Right atrium auricular region (tissue), 2 donors: ENCODE measurements at regions not wholly inside any gene's neighbourhood (a gene's known extent, or its start where the extent isn't known, plus 50 kb on each side); places are given as distances from the start of the nearest gene placed in this dataset.

Source experiments
- DNase-seq: peaks from one replicate; pipeline ENCODE4 v3.0.0-alpha.2; 2019; ENCODE audit warnings: low spot score
- H3K27ac ChIP-seq, 2 donors: fragments of 200-600 bp; sonication (generic); 1 replicate in 1 of 2; 2 replicates in 1 of 2; pipeline ENCODE4 v1.5.1; 2016 to 2019
- H3K27me3 ChIP-seq, 2 donors: fragments of 200-600 bp; sonication (generic); one replicate each; pipeline versions ENCODE4 v1.5.1 to v1.6.0; 2017 to 2019
- H3K36me3 ChIP-seq: fragments of 200-600 bp; sonication (generic); one replicate; pipeline ENCODE4 v1.5.1; 2016
- H3K4me1 ChIP-seq, 2 donors: fragments of 200-600 bp; sonication (generic); one replicate each; pipeline versions ENCODE4 v1.5.1 to v1.6.0; 2017 to 2019
- H3K4me3 ChIP-seq, 2 donors: fragments of 200-600 bp; sonication (generic); 1 replicate in 1 of 2; 2 replicates in 1 of 2; pipeline ENCODE4 v1.5.1; 2017 to 2019; ENCODE audit warnings: mild to moderate bottlenecking in 1 of 2, moderate library complexity in 1 of 2
- H3K9me3 ChIP-seq, 2 donors: fragments of 200-600 bp; sonication (generic); one replicate each; pipeline ENCODE4 v1.5.1; 2019
- TF ChIP-seq, protein P1 (sequence below), 2 donors: fragments of 200-600 bp; sonication (generic); IDR thresholded peaks; one replicate each; pipeline ENCODE4 v1.5.1; 2019; ENCODE audit warnings: antibody characterized with exemption in 2 of 2

GRCh38 chr4:160224049-160224448 is 1121.2 kb downstream of the RAPGEF2 start:
- H3K27me3 ChIP-seq: no peaks in the 10 kb centered on the region
- peaks cover 0 to 19% of the 10 kb centered on the region in 2 donors for H3K9me3 ChIP-seq
- no peak overlapping the region for H3K4me3 ChIP-seq
- no peaks in the 10 kb centered on the region for H3K36me3 ChIP-seq
- H3K27ac ChIP-seq: no peak overlapping the region
- H3K4me1 ChIP-seq: no peaks in the 10 kb centered on the region
- DNase-seq: no peak
- TF ChIP-seq, protein P1, sequence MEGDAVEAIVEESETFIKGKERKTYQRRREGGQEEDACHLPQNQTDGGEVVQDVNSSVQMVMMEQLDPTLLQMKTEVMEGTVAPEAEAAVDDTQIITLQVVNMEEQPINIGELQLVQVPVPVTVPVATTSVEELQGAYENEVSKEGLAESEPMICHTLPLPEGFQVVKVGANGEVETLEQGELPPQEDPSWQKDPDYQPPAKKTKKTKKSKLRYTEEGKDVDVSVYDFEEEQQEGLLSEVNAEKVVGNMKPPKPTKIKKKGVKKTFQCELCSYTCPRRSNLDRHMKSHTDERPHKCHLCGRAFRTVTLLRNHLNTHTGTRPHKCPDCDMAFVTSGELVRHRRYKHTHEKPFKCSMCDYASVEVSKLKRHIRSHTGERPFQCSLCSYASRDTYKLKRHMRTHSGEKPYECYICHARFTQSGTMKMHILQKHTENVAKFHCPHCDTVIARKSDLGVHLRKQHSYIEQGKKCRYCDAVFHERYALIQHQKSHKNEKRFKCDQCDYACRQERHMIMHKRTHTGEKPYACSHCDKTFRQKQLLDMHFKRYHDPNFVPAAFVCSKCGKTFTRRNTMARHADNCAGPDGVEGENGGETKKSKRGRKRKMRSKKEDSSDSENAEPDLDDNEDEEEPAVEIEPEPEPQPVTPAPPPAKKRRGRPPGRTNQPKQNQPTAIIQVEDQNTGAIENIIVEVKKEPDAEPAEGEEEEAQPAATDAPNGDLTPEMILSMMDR (IDR thresholded peaks at IDR 0.05): no peak

- Histone ChIP-seq H3K36me3 (no peaks in the 10 kb centered on the region), H3K27ac (no peak overlapping the region), H3K4me3 (no peak overlapping the region), H3K4me1 (no peaks in the 10 kb centered on the region), H3K9me3 (no peaks in the 10 kb centered on the region), H3K27me3 (no peaks in the 10 kb centered on the region)
- TF ChIP-seq, protein P1 (IDR thresholded peaks at IDR 0.05): no peak
- no peak for DNase-seq
These were observed 1130.3 kb downstream of the RAPGEF2 start for GRCh38 chr4:160233141-160233540.

- TF ChIP-seq, protein P1 (IDR thresholded peaks at IDR 0.05): no peak
- Histone ChIP-seq H3K9me3 (no peaks in the 10 kb centered on the region), H3K4me1 (no peaks in the 10 kb centered on the region), H3K27me3 (no peaks in the 10 kb centered on the region), H3K4me3 (no peak overlapping the region), H3K27ac (no peak overlapping the region), H3K36me3 (no peaks in the 10 kb centered on the region)
- no peak for DNase-seq
These were observed 1132.4 kb downstream of the RAPGEF2 start for GRCh38 chr4:160235285-160235684.

DNA sequence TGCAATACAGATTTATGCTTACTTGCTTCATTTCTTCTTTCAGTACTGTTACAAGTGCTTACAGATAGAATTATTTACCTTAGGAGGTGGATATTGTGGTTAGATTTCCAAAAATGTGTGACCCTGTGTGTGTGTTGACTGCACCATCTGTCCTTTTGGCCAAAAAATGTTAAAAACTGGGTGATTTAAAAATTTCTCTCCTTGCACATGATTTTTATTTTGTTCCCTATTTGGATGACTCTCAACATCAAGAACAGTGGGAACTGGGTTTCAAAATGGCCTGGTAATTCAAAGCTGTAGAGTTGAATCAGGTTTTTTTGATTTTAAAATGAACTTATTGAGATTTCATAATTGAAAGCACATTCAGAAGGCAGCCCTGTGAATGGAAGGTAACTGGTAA is 1132.9 kb downstream of the RAPGEF2 start:
- DNase-seq: no peak
- Histone ChIP-seq H3K9me3 (no peaks in the 10 kb centered on the region), H3K27ac (no peak overlapping the region), H3K27me3 (no peaks in the 10 kb centered on the region), H3K4me3 (no peak overlapping the region), H3K36me3 (no peaks in the 10 kb centered on the region), H3K4me1 (no peaks in the 10 kb centered on the region)
- TF ChIP-seq, protein P1 (IDR thresholded peaks at IDR 0.05): no peak

- Histone ChIP-seq H3K27me3 (no peaks in the 10 kb centered on the region), H3K4me3 (no peak overlapping the region), H3K4me1 (no peaks in the 10 kb centered on the region), H3K27ac (no peak overlapping the region), H3K9me3 (no peaks in the 10 kb centered on the region), H3K36me3 (no peaks in the 10 kb centered on the region)
- TF ChIP-seq, protein P1 (IDR thresholded peaks at IDR 0.05): no peak
- no peak for DNase-seq
These were observed 1135.9 kb downstream of the RAPGEF2 start for GRCh38 chr4:160238790-160239189.

- H3K27ac ChIP-seq: no peak overlapping the region
- DNase-seq: no peak
- H3K27me3 ChIP-seq: no peaks in the 10 kb centered on the region
- H3K36me3 ChIP-seq: no peaks in the 10 kb centered on the region
- H3K4me3 ChIP-seq: no peak overlapping the region
- TF ChIP-seq, protein P1 (IDR thresholded peaks at IDR 0.05): no peak
- H3K9me3 ChIP-seq: no peaks in the 10 kb centered on the region
- H3K4me1 ChIP-seq: no peaks in the 10 kb centered on the region
These were observed 1144.3 kb downstream of the RAPGEF2 start for GRCh38 chr4:160247091-160247656.
